Cardiac muscle cell (in vitro differentiated cells and primary cell): ENCODE measurements at regions not wholly inside any gene's neighbourhood (a gene's known extent, or its start where the extent isn't known, plus 50 kb on each side); places are given as distances from the start of the nearest gene placed in this dataset.
"Not testable (repeated sequence)": the region's sequence is repeated elsewhere in the genome, so short reads cannot be mapped to it uniquely, and the experiment has no call there.

Source experiments
- DNase-seq, 2 donors: peaks; one replicate each; pipeline versions ENCODE4 v3.0.0 to v3.0.0-alpha.2; 2010 to 2017; ENCODE audit warnings: low read depth in 1 of 2, low spot score in 1 of 2
- H3K27ac ChIP-seq: fragments of 200-600 bp; sonication (generic); 2 replicates; pipeline ENCODE4 v1.5.1; 2016
- H3K27me3 ChIP-seq: fragments of 200-600 bp; sonication (generic); 2 replicates; pipeline ENCODE4 v1.6.0; 2016; ENCODE audit warnings: control low read depth
- H3K36me3 ChIP-seq: fragments of 200-600 bp; sonication (generic); 2 replicates; pipeline ENCODE4 v1.5.1; 2016; ENCODE audit warnings: control low read depth
- H3K4me1 ChIP-seq: fragments of 200-600 bp; sonication (generic); 2 replicates; pipeline ENCODE4 v1.8.1; 2017; ENCODE audit warnings: low read depth, mild to moderate bottlenecking, mixed run types
- H3K4me3 ChIP-seq: fragments of 200-600 bp; sonication (generic); 2 replicates; pipeline ENCODE4 v1.5.1; 2016; ENCODE audit warnings: mild to moderate bottlenecking
- H3K9me3 ChIP-seq: fragments of 200-600 bp; sonication (generic); 2 replicates; pipeline ENCODE4 v1.5.1; 2017; ENCODE audit warnings: low read depth, mild to moderate bottlenecking, control low read depth
- CTCF ChIP-seq: IDR thresholded peaks from 2 replicates; pipeline ENCODE4 v1.5.1; 2012; ENCODE audit warnings: low read depth, mild to moderate bottlenecking, low read length

GRCh38 chr15:44879066-44879465 is 77.4 kb upstream of the TERB2 start:
- Histone ChIP-seq H3K27ac (no peak overlapping the region), H3K36me3 (no peaks in the 10 kb centered on the region), H3K4me1 (no peaks in the 10 kb centered on the region), H3K9me3 (peaks cover 8% of the 10 kb centered on the region), H3K4me3 (no peak overlapping the region), H3K27me3 (no peaks in the 10 kb centered on the region)
- no peak for TF ChIP-seq CTCF
- DNase-seq: no peak

- TF ChIP-seq CTCF: no peak
- Histone ChIP-seq H3K4me1 (no peaks in the 10 kb centered on the region), H3K4me3 (no peak overlapping the region), H3K36me3 (no peaks in the 10 kb centered on the region), H3K27me3 (no peaks in the 10 kb centered on the region), H3K9me3 (peaks cover 8% of the 10 kb centered on the region), H3K27ac (no peak overlapping the region)
- DNase-seq: no peak
These were observed 74.0 kb upstream of the TERB2 start for GRCh38 chr15:44882499-44882968.

DNA sequence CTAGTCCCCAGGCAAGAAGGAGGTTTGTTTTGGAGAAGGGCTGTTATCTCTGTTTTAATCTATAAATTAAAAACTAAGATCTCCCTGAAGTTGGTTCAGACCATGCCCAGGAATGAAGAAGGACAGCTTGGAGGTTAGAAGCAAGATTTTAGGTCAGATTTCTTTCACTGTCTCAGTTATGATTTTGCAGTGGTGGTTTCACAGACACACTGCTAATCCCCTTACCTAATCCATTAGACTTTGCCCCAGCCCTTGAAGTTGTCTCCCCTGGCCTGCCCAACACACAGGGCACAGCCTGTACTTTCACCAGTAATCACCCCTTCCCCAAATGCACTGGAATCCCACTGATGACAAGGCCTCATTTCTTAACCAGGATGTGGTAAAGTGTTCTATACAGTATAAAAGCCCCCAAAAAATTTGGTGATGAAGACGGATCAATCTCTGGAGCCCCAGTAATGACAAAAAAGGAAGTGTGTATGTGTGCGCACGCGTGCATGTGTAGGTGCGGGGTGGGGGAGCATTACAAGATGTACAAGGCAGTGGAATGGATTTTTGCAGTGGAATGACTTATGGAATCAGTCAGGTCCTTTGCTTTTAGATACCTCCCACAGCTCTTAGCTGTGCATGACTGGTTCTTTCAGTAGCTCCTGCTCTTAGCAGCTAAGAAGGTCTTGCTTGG is 73.1 kb upstream of the TERB2 start:
- H3K4me3 ChIP-seq: no peak overlapping the region
- H3K4me1 ChIP-seq: no peaks in the 10 kb centered on the region
- TF ChIP-seq CTCF: no peak
- H3K27ac ChIP-seq: no peak overlapping the region
- DNase-seq: no peak
- no peaks in the 10 kb centered on the region for H3K27me3 ChIP-seq
- peaks cover 8% of the 10 kb centered on the region for H3K9me3 ChIP-seq
- no peaks in the 10 kb centered on the region for H3K36me3 ChIP-seq

GRCh38 chr15:44898890-44899651 is 57.4 kb upstream of the TERB2 start:
- DNase-seq, H3K9me3 ChIP-seq, H3K27me3 ChIP-seq, H3K4me1 ChIP-seq, H3K4me3 ChIP-seq, H3K36me3 ChIP-seq, H3K27ac ChIP-seq: not testable (repeated sequence)

DNA sequence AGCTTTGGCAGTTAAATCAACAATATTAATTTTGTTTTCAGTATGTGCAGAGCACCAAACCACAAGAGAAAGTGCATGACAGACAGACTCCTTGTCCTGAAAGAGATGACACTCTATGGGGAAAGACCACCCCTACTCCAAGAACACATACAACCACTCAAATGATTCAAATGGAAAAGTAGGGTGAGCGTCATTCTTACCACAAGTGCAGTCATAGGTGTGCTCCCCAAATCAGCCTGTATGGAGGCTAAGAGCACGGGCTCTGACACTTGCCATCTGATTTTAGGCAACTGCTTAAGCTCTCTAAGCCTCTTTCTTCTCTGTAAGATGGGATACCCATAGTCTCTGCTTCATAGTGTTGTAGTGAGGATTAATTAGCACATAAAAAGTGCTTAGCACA is 56.7 kb upstream of the TERB2 start:
- not testable (repeated sequence) for H3K27me3 ChIP-seq, H3K4me3 ChIP-seq, H3K27ac ChIP-seq, DNase-seq, H3K4me1 ChIP-seq, H3K36me3 ChIP-seq, H3K9me3 ChIP-seq

- H3K4me1 ChIP-seq, H3K27ac ChIP-seq, H3K9me3 ChIP-seq, H3K27me3 ChIP-seq, DNase-seq, H3K4me3 ChIP-seq, H3K36me3 ChIP-seq: not testable (repeated sequence)
These were observed 55.7 kb upstream of the TERB2 start for GRCh38 chr15:44900796-44901195.

GRCh38 chr15:44903281-44903680 is 53.2 kb upstream of the TERB2 start:
- not testable (repeated sequence) for H3K27ac ChIP-seq, H3K9me3 ChIP-seq, DNase-seq, H3K4me3 ChIP-seq, H3K27me3 ChIP-seq, H3K4me1 ChIP-seq, H3K36me3 ChIP-seq

- H3K27ac ChIP-seq, H3K4me3 ChIP-seq, H3K4me1 ChIP-seq, H3K36me3 ChIP-seq, H3K9me3 ChIP-seq, DNase-seq, H3K27me3 ChIP-seq: not testable (repeated sequence)
These were observed 51.7 kb upstream of the TERB2 start for GRCh38 chr15:44904651-44905340.
